ENCODE measurements at regions not wholly inside any gene's neighbourhood (a gene's known extent, or its start where the extent isn't known, plus 50 kb on each side); places are given as distances from the start of the nearest gene placed in this dataset.

GRCh38 chr11:45745065-45745811, 59.7 kb upstream of the SLC35C1 start:
- intact Hi-C loops (cut with micrococcal nuclease; ENCODE audit: unreplicated experiment) (no loop called here), in situ Hi-C loops (cut with HindIII; ENCODE audit: low pct_unique_long_range_greater_than_20kb, low sequenced_read_pairs) (no loop called here)
- Histone ChIP-seq H3K4me1 (ENCODE audit: control insufficient read depth, insufficient read depth, low read length) (no peaks in the 10 kb centered on the region), H3K9me3 (ENCODE audit: control insufficient read depth, insufficient read depth, low read depth, low read length) (no peaks in the 10 kb centered on the region), H3K4me3 (ENCODE audit: low read depth in 2 of 2, low read length in 2 of 2) (no peak overlapping the region), H3K27ac (ENCODE audit: low read length) (no peak overlapping the region), H3K27me3 (ENCODE audit: control insufficient read depth, insufficient read depth, low read length) (peaks cover 12% of the 10 kb centered on the region), H3K36me3 (ENCODE audit: control insufficient read depth, insufficient read depth, low read length) (no peaks in the 10 kb centered on the region)
- BruUV-seq (replicated peaks) = no TSS peak
- ChIA-PET CTCF (no interaction called here), POLR2A (no interaction called here)
- ATAC-seq (no peak), DNase-seq (ENCODE audit: low read depth, low spot score) (no peak)
- no peak for TF ChIP-seq POLR2AphosphoS5 (IDR thresholded peaks at IDR 0.05; ENCODE audit: low read depth, low read length)
- TF ChIP-seq TCF7L2 (IDR thresholded peaks at IDR 0.05; ENCODE audit: low read depth, low read length) = no peak
- TF ChIP-seq SIN3A (IDR thresholded peaks at IDR 0.05; ENCODE audit: borderline replicate concordance, insufficient read depth, low read depth, low read length) = no peak
- no peak for TF ChIP-seq CTCF (IDR thresholded peaks at IDR 0.05)
- TF ChIP-seq, protein P1, sequence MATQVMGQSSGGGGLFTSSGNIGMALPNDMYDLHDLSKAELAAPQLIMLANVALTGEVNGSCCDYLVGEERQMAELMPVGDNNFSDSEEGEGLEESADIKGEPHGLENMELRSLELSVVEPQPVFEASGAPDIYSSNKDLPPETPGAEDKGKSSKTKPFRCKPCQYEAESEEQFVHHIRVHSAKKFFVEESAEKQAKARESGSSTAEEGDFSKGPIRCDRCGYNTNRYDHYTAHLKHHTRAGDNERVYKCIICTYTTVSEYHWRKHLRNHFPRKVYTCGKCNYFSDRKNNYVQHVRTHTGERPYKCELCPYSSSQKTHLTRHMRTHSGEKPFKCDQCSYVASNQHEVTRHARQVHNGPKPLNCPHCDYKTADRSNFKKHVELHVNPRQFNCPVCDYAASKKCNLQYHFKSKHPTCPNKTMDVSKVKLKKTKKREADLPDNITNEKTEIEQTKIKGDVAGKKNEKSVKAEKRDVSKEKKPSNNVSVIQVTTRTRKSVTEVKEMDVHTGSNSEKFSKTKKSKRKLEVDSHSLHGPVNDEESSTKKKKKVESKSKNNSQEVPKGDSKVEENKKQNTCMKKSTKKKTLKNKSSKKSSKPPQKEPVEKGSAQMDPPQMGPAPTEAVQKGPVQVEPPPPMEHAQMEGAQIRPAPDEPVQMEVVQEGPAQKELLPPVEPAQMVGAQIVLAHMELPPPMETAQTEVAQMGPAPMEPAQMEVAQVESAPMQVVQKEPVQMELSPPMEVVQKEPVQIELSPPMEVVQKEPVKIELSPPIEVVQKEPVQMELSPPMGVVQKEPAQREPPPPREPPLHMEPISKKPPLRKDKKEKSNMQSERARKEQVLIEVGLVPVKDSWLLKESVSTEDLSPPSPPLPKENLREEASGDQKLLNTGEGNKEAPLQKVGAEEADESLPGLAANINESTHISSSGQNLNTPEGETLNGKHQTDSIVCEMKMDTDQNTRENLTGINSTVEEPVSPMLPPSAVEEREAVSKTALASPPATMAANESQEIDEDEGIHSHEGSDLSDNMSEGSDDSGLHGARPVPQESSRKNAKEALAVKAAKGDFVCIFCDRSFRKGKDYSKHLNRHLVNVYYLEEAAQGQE (IDR thresholded peaks at IDR 0.05; ENCODE audit: insufficient read depth in 1 of 2, low read depth in 2 of 2, low read length in 1 of 2) = no peak

DNA sequence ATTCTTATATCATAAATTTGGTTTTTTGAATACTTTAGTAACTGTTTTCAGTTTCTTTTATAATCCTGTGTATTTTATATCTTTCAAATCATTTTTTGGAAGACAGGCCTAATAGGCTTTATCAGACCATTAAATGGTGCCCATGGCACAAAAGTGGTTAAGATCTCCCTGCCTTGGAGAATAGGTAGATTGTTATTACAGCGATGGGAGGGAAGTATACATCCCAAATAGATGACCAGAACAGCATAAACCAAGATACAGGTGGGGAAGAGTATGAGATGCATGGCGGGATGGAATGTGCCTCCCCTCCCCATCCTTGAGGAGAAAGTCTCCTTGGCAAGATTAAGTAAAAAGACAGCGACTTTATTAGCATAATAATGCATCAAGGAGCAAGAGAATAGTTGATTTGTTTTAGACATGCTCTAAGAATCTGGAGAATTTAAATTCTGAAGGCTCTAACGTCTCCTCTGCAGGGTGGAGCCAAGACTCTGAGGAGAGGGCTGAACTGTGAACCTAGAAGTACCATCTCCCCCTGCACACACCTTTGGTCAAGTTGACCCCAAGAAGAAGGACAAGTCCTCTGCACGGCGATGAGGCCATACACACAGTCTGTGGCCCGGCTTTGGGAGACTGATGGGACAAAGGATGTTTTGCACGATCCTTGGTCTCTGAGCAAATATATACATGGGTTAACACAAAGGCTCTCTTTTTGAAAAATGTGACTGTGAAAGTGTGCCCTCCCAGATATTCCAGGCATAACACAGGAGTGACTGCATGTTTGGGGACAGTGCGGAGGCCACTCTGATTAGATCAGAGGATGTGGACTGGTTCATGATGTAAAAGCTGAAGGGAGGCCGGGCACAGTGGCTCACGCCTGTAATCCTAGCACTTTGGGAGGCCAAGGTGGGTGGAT, 61.1 kb upstream of the SLC35C1 start:
- ChIA-PET POLR2A (no interaction called here), CTCF (no interaction called here)
- DNase-seq (ENCODE audit: low read depth, low spot score) (no peak), ATAC-seq (no peak)
- Histone ChIP-seq H3K9me3 (ENCODE audit: control insufficient read depth, insufficient read depth, low read depth, low read length) (no peaks in the 10 kb centered on the region), H3K27me3 (ENCODE audit: control insufficient read depth, insufficient read depth, low read length) (peaks cover 10% of the 10 kb centered on the region; the same call in 1 of the 2 replicates), H3K4me1 (ENCODE audit: control insufficient read depth, insufficient read depth, low read length) (no peaks in the 10 kb centered on the region), H3K36me3 (ENCODE audit: control insufficient read depth, insufficient read depth, low read length) (no peaks in the 10 kb centered on the region), H3K4me3 (ENCODE audit: low read depth in 2 of 2, low read length in 2 of 2) (no peak overlapping the region), H3K27ac (ENCODE audit: low read length) (no peak overlapping the region)
- TF ChIP-seq, protein P1 (IDR thresholded peaks at IDR 0.05; ENCODE audit: insufficient read depth in 1 of 2, low read depth in 2 of 2, low read length in 1 of 2) = no peak
- TF ChIP-seq CTCF (IDR thresholded peaks at IDR 0.05) (no peak), SIN3A (IDR thresholded peaks at IDR 0.05; ENCODE audit: borderline replicate concordance, insufficient read depth, low read depth, low read length) (no peak), POLR2AphosphoS5 (IDR thresholded peaks at IDR 0.05; ENCODE audit: low read depth, low read length) (no peak), TCF7L2 (IDR thresholded peaks at IDR 0.05; ENCODE audit: low read depth, low read length) (no peak)
- in situ Hi-C loops (cut with HindIII; ENCODE audit: low pct_unique_long_range_greater_than_20kb, low sequenced_read_pairs) (no loop called here), intact Hi-C loops (cut with micrococcal nuclease; ENCODE audit: unreplicated experiment) (no loop called here)
- BruUV-seq (replicated peaks) = no TSS peak
